ENCODE measurements at regions not wholly inside any gene's neighbourhood (a gene's known extent, or its start where the extent isn't known, plus 50 kb on each side); places are given as distances from the start of the nearest gene placed in this dataset.

GRCh38 chr5:89756955-89757354, 652.6 kb downstream of the CETN3 start:
- TF ChIP-seq CTCF (conservative IDR thresholded peaks at IDR 0.05; ENCODE audit: low read depth, low read length) (no peak), EZH2 (IDR thresholded peaks at IDR 0.05; ENCODE audit: low read length, unreplicated experiment) (no peak), EZH2phosphoT487 (IDR thresholded peaks at IDR 0.05; ENCODE audit: borderline replicate concordance, low read length) (no peak)

All from PC-3 (cell line).